Endothelial cell of umbilical vein (primary cell): ENCODE measurements at regions not wholly inside any gene's neighbourhood (a gene's known extent, or its start where the extent isn't known, plus 50 kb on each side); places are given as distances from the start of the nearest gene placed in this dataset.

Experiments used
- BruUV-seq: library from RNA; stranded (reverse); fragments of 400-500 nt; replicated peaks from 2 replicates; lab custom pipeline; 2021; lab: Mats Ljungman, UMichigan
- CTCF ChIA-PET: fragments of 300-600, 350-600 bp; sonication (Branson Sonifier 250); formaldehyde crosslinking; loops from one replicate; lab custom pipeline; 2021; ENCODE audit warnings: antibody characterized with exemption, inconsistent platforms; lab: Charles Lee
- POLR2A ChIA-PET: fragments of 300-600, 350-600 bp; sonication (Branson Sonifier 250); formaldehyde crosslinking; loops from one replicate; lab custom pipeline; 2021; ENCODE audit warnings: antibody characterized with exemption, inconsistent platforms; lab: Charles Lee
- DNase-seq: peaks from one replicate; pipeline ENCODE4 v3.0.0-alpha.2; 2011; ENCODE audit warnings: low read depth, low spot score
- FAIRE-seq: peaks from 2 replicates; lab custom pipeline; 2011; peaks lifted over from hg19 to GRCh38; lab: Jason Lieb, UNC
- H2AFZ ChIP-seq: 2 replicates; pipeline ENCODE4 v1.6.0; 2012; ENCODE audit warnings: low read depth, low read length, control low read depth, inconsistent platforms
- H3K27ac ChIP-seq: 2 replicates; pipeline ENCODE4 v1.5.1; 2011; ENCODE audit warnings: low read depth, mild to moderate bottlenecking, control low read depth, low read length, moderate library complexity; ENCODE audit not compliant: insufficient read depth
- H3K27me3 ChIP-seq, 2 experiments: 2 replicates each; pipeline versions ENCODE4 v1.6.0 to v1.6.1; 2011; ENCODE audit warnings: low read length in 2 of 2, mixed read lengths in 1 of 2; ENCODE audit not compliant: control insufficient read depth in 2 of 2, insufficient read depth in 2 of 2
- H3K36me3 ChIP-seq, 2 experiments: 2 replicates in 1 of 2; 3 replicates in 1 of 2; pipeline ENCODE4 v1.5.1; 2011; ENCODE audit warnings: low read length in 2 of 2, mild to moderate bottlenecking in 1 of 2, moderate library complexity in 1 of 2; ENCODE audit not compliant: control insufficient read depth in 2 of 2, insufficient read depth in 2 of 2; ENCODE audit errors: extremely low read depth in 1 of 2
- H3K4me1 ChIP-seq: 3 replicates; pipeline ENCODE4 v1.5.1; 2011; ENCODE audit warnings: mild to moderate bottlenecking, low read length; ENCODE audit not compliant: control insufficient read depth, insufficient read depth; ENCODE audit errors: extremely low read depth
- H3K4me2 ChIP-seq: 2 replicates; pipeline ENCODE4 v1.6.1; 2011; ENCODE audit warnings: low read length, control low read depth, mixed read lengths; ENCODE audit not compliant: insufficient read depth
- H3K4me3 ChIP-seq, 3 experiments: fragments of 200-600 bp in 1 of 3; sonication (generic), shearing (Covaris generic) in 1 of 3; replicated peaks in 1 of 3; 2 replicates each; pipeline ENCODE4 v1.5.1; 2011 to 2016; ENCODE audit warnings: control low read depth in 3 of 3, low read length in 3 of 3, mild to moderate bottlenecking in 2 of 3, inconsistent platforms in 1 of 3, low read depth in 1 of 3, moderate library complexity in 1 of 3; ENCODE audit not compliant: insufficient read depth in 1 of 3
- H3K79me2 ChIP-seq: 2 replicates; pipeline ENCODE4 v1.6.0; 2012; ENCODE audit warnings: low read length, inconsistent platforms; ENCODE audit not compliant: control insufficient read depth, insufficient read depth
- H3K9ac ChIP-seq: replicated peaks from 2 replicates; pipeline ENCODE3; 2011; ENCODE audit warnings: low read length, control low read depth; ENCODE audit not compliant: insufficient read depth; ENCODE audit errors: extremely low read depth
- H3K9me1 ChIP-seq: replicated peaks from 3 replicates; pipeline ENCODE4 v1.6.0; 2011; ENCODE audit warnings: mild to moderate bottlenecking, low read length; ENCODE audit not compliant: control insufficient read depth, insufficient read depth; ENCODE audit errors: extremely low read depth
- H3K9me3 ChIP-seq: replicated peaks from 2 replicates; pipeline ENCODE4 v1.5.1; 2012; ENCODE audit warnings: low read length, inconsistent platforms; ENCODE audit not compliant: control insufficient read depth, insufficient read depth
- H4K20me1 ChIP-seq: replicated peaks from 2 replicates; pipeline ENCODE3; 2011; ENCODE audit warnings: mild to moderate bottlenecking, low read length; ENCODE audit not compliant: control insufficient read depth, insufficient read depth; ENCODE audit errors: extremely low read depth
- CTCF ChIP-seq, 2 donors: IDR thresholded peaks; 1 replicate in 1 of 2; 2 replicates in 1 of 2; pipeline ENCODE4 v1.5.1; 2011; ENCODE audit warnings: low read length in 2 of 2, mild to moderate bottlenecking in 2 of 2, moderate library complexity in 2 of 2, control low read depth in 1 of 2, inconsistent platforms in 1 of 2, low read depth in 1 of 2; ENCODE audit not compliant: insufficient read depth in 1 of 2; ENCODE audit errors: extremely low read depth in 1 of 2
- EZH2 ChIP-seq: IDR thresholded peaks from 2 replicates; pipeline ENCODE4 v1.6.1; 2012; ENCODE audit warnings: borderline replicate concordance, low read depth, mild to moderate bottlenecking, moderate library complexity, low read length, inconsistent platforms; ENCODE audit not compliant: severe bottlenecking
- FOS ChIP-seq: IDR thresholded peaks from 2 replicates; pipeline ENCODE4 v1.6.1; 2011; ENCODE audit warnings: mild to moderate bottlenecking, low read length, moderate library complexity, borderline replicate concordance; ENCODE audit not compliant: insufficient read depth
- GATA2 ChIP-seq: IDR thresholded peaks from 2 replicates; pipeline ENCODE4 v1.7.0; 2011; ENCODE audit warnings: low read depth, mild to moderate bottlenecking, moderate library complexity, mixed read lengths, low read length; ENCODE audit not compliant: insufficient read length, insufficient read depth
- JUN ChIP-seq: IDR thresholded peaks from 2 replicates; pipeline ENCODE4 v1.6.1; 2011; ENCODE audit warnings: borderline replicate concordance, low read depth; ENCODE audit not compliant: insufficient read length, insufficient read depth
- MYC ChIP-seq: IDR thresholded peaks from one replicate; pipeline ENCODE4 v1.6.1; 2011; ENCODE audit warnings: mild to moderate bottlenecking, low read depth, low read length
- POLR2A ChIP-seq: IDR thresholded peaks from 2 replicates; pipeline ENCODE4 v1.6.1; 2012; ENCODE audit warnings: low read depth, mild to moderate bottlenecking, control low read depth, low read length
- POLR2AphosphoS5 ChIP-seq: IDR thresholded peaks from 2 replicates; pipeline ENCODE4 v1.6.1; 2012; ENCODE audit warnings: low read depth, mild to moderate bottlenecking, control low read depth, low read length, moderate library complexity; ENCODE audit not compliant: insufficient read depth
- dilution Hi-C: fragments of 300-500 bp; cut with MboI; formaldehyde crosslinking; loops from one replicate; pipeline ENCODE4 v1.15.0; 2019; ENCODE audit warnings: low sequenced_read_pairs; ENCODE audit not compliant: extremely low pct_ligation_motif_present
- intact Hi-C: fragments of 100-400 bp; cut with micrococcal nuclease; formaldehyde crosslinking; loops from one replicate; pipeline ENCODE4 v1.10.0; 2022
- TF ChIP-seq, protein P1 (sequence below): IDR thresholded peaks from 2 replicates; pipeline ENCODE4 v1.6.1; 2011; ENCODE audit not compliant: insufficient read depth, insufficient read length

DNA sequence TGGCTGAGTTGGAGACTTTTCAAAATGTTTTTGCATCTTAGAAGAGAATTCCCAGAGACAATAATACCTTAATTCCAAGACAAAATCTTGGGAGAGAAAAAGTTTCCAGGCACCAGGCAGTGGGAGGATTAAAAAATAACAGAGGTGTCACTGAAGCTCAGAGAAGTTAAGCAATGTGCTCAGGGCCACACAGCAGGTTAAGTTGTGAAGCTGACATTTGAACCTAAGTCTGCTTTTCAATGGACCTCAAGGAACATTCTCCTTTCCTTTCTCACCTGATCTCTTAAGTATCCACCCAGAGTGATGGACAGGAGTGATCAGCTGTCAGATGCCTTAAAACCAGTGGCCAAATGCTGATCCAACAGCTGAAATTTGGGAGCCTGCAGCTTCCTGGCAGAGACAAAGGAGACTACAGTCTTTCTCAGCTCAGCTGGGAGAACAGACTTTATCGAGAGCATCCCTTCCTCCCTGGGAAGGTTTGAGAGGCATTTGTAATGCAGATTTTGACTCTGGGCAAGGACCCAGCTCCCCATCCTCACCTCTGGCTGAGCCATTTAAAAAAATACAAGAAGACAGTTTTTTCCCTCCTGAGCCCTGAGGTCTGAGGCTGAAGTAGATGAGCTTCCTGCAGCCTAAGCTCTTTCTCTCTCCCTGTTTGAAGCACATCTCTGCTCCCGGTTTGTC, 174.9 kb upstream of the RPH3A start:
- no peak for DNase-seq
- Histone ChIP-seq H3K27ac (no peak overlapping the region), H3K4me2 (no peak overlapping the region), H3K9me1 (no peaks in the 10 kb centered on the region), H3K27me3 (no peaks in the 10 kb centered on the region), H3K4me3 (no peak overlapping the region), H3K9me3 (no peaks in the 10 kb centered on the region), H3K36me3 (no peaks in the 10 kb centered on the region), H2AFZ (no peak overlapping the region), H3K79me2 (no peaks in the 10 kb centered on the region), H3K4me1 (no peaks in the 10 kb centered on the region), H3K9ac (no peak overlapping the region), H4K20me1 (no peaks in the 10 kb centered on the region)
- ChIA-PET CTCF (no interaction called here), POLR2A (no interaction called here)
- BruUV-seq = no TSS peak
- TF ChIP-seq EZH2 (no peak), FOS (no peak), CTCF (IDR thresholded peaks at IDR 0.05; ENCODE audit: extremely low read depth in 1 of 2, insufficient read depth in 1 of 2, low read depth in 1 of 2, low read length in 2 of 2) (no peak), POLR2AphosphoS5 (no peak), JUN (no peak), GATA2 (no peak), MYC (no peak), POLR2A (no peak)
- TF ChIP-seq, protein P1, sequence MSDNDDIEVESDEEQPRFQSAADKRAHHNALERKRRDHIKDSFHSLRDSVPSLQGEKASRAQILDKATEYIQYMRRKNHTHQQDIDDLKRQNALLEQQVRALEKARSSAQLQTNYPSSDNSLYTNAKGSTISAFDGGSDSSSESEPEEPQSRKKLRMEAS = no peak
- intact Hi-C loops = no loop called here
- no peak for FAIRE-seq
- dilution Hi-C loops = no loop called here
